ENCODE measurements at regions not wholly inside any gene's neighbourhood (a gene's known extent, or its start where the extent isn't known, plus 50 kb on each side); places are given as distances from the start of the nearest gene placed in this dataset.

DNA sequence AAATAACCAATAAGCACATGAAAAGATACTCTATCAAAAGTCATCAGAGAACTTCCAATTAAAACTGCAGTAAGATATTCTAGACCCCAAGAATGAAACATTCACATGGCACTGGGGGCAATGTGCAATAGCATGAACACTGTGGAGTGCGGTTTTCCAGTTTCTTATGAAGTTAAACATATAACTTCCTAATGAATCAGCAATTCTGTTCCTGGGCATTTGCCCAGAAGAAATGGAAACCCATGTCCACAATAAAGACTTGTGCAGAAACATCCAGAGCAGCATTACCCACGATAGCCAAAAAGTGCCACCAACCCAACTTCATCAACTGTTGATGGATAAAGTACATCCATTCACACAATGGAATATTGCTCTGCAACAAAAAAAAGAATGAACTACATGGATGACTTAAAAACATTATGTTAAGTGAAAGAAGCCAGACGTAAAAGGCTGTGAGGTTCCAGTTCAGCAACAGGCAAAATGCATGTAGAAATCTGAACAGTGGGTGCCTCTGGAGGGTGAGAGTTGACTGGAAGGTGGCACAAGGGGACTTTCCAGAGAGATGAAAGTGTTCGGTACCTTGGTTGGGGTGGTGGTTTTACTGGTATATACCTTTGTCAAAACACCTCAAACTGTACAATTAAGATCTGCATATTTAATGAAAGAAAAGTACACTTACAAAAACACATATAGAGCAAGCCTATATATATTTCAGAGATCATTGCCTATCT, 207.2 kb upstream of the ECI2 start:
- no peak overlapping the region for H3K4me3 Mint-ChIP-seq (ENCODE audit: unreplicated experiment)
- H3K36me3 Mint-ChIP-seq (ENCODE audit: low read depth, unreplicated experiment) = peaks cover 5% of the 10 kb centered on the region
- peaks cover 10% of the 10 kb centered on the region for H3K4me1 Mint-ChIP-seq (ENCODE audit: unreplicated experiment)
- H3K27me3 Mint-ChIP-seq (ENCODE audit: unreplicated experiment) = peaks cover 2% of the 10 kb centered on the region
- TF ChIP-seq, protein P1, sequence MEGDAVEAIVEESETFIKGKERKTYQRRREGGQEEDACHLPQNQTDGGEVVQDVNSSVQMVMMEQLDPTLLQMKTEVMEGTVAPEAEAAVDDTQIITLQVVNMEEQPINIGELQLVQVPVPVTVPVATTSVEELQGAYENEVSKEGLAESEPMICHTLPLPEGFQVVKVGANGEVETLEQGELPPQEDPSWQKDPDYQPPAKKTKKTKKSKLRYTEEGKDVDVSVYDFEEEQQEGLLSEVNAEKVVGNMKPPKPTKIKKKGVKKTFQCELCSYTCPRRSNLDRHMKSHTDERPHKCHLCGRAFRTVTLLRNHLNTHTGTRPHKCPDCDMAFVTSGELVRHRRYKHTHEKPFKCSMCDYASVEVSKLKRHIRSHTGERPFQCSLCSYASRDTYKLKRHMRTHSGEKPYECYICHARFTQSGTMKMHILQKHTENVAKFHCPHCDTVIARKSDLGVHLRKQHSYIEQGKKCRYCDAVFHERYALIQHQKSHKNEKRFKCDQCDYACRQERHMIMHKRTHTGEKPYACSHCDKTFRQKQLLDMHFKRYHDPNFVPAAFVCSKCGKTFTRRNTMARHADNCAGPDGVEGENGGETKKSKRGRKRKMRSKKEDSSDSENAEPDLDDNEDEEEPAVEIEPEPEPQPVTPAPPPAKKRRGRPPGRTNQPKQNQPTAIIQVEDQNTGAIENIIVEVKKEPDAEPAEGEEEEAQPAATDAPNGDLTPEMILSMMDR (IDR thresholded peaks at IDR 0.05; ENCODE audit: unreplicated experiment) = no peak
- H3K9me3 Mint-ChIP-seq (ENCODE audit: unreplicated experiment) = peaks cover 5% of the 10 kb centered on the region
- H3K27ac Mint-ChIP-seq (ENCODE audit: unreplicated experiment) = no peak overlapping the region
- DNase-seq (ENCODE audit: low spot score) = no peak

DNA sequence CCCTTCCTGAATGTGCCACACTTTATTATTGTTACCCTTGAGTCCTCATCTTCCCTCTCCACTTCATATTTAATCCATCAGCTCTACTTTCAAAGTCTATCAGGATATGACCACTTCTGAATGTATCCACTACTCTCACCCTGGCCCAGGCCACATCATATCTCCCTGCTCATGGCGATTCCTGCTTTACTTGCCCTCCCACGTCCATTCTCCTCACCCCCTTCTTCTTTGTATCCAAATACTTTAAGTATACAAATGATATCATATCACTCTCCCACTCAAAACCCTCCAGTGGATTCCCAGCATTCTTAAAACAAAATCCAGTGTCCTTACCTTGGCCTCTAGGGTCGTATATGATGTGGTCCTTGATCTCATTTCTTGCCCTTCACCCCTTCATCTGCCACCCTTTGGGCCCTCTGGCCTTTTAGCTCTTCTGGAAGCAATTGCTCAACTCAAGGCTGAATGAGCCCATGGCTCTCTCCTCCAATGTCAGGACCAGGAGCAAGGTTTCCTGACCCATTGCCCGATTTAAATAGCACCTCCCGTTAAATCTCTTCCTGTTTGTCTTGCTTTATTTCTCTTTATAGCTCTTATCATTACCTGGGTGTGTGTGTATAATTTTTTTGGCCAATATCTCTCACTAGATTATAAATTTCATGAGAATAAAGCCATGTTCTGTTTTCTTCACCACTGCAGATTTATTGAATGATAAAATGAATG, 205.9 kb upstream of the ECI2 start:
- Mint-ChIP-seq H3K36me3 (ENCODE audit: low read depth, unreplicated experiment) (peaks cover 5% of the 10 kb centered on the region), H3K4me1 (ENCODE audit: unreplicated experiment) (peaks cover 10% of the 10 kb centered on the region), H3K27me3 (ENCODE audit: unreplicated experiment) (no peaks in the 10 kb centered on the region), H3K4me3 (ENCODE audit: unreplicated experiment) (no peak overlapping the region), H3K27ac (ENCODE audit: unreplicated experiment) (no peak overlapping the region), H3K9me3 (ENCODE audit: unreplicated experiment) (peaks cover 5% of the 10 kb centered on the region)
- TF ChIP-seq, protein P1 (IDR thresholded peaks at IDR 0.05; ENCODE audit: unreplicated experiment) = no peak
- no peak for DNase-seq (ENCODE audit: low spot score)

DNA sequence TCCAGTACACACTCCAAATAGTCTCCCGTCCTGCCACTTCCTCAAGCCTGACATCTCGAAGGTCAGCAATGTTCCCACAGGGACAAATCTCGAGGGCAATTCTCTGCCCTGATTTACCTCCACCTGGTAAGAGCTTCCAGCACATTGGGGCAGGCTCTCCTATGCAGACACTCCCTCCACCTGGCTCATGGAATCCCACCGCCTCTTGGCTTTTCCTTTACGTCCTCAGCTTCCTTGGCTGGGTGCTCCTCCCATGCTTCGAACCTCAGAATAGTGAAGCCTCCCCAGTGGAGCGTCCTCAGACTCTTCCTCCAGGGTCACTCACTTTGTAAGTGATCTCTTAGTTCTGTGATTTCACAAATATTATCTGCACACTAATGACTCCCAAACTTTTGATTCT, 205.2 kb upstream of the ECI2 start:
- H3K4me1 Mint-ChIP-seq (ENCODE audit: unreplicated experiment) = peaks cover 10% of the 10 kb centered on the region
- H3K4me3 Mint-ChIP-seq (ENCODE audit: unreplicated experiment) = no peak overlapping the region
- DNase-seq (ENCODE audit: low spot score) = no peak
- TF ChIP-seq, protein P1 (IDR thresholded peaks at IDR 0.05; ENCODE audit: unreplicated experiment) = no peak
- H3K27ac Mint-ChIP-seq (ENCODE audit: unreplicated experiment) = no peak overlapping the region
- no peaks in the 10 kb centered on the region for H3K27me3 Mint-ChIP-seq (ENCODE audit: unreplicated experiment)
- H3K36me3 Mint-ChIP-seq (ENCODE audit: low read depth, unreplicated experiment) = peaks cover 5% of the 10 kb centered on the region
- H3K9me3 Mint-ChIP-seq (ENCODE audit: unreplicated experiment) = peaks cover 5% of the 10 kb centered on the region

DNA sequence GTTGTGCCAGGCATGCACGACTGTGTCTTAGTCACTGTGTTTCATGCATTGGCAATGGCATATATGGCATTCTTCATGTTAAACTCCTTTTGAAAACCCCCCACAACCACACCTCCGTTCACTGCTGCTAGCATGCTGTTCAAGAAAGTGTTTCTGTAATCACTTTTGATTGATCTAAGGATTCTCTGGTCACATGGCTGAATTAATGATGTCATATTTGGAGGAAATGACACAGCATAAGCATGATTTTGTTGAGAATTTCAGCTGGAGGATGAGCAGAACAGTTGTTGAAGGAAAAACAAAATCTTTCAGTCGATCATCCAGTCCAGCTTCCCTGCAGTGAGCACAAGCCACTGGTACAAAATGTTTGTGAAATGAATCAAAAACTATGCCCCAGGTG, 203.5 kb upstream of the ECI2 start:
- Mint-ChIP-seq H3K36me3 (ENCODE audit: low read depth, unreplicated experiment) (peaks cover 5% of the 10 kb centered on the region), H3K27ac (ENCODE audit: unreplicated experiment) (no peak overlapping the region), H3K4me1 (ENCODE audit: unreplicated experiment) (peaks cover 10% of the 10 kb centered on the region), H3K27me3 (ENCODE audit: unreplicated experiment) (no peaks in the 10 kb centered on the region), H3K4me3 (ENCODE audit: unreplicated experiment) (no peak overlapping the region), H3K9me3 (ENCODE audit: unreplicated experiment) (peaks cover 5% of the 10 kb centered on the region)
- TF ChIP-seq, protein P1 (IDR thresholded peaks at IDR 0.05; ENCODE audit: unreplicated experiment) = no peak
- DNase-seq (ENCODE audit: low spot score) = no peak

All from endothelial cell (in vitro differentiated cells).